K562 (cell line): ENCODE measurements at regions not wholly inside any gene's neighbourhood (a gene's known extent, or its start where the extent isn't known, plus 50 kb on each side); places are given as distances from the start of the nearest gene placed in this dataset.

Experiments used
- ATAC-seq: fragments of 200-7000 bp; cut with Tn5 transposase; 3 replicates; pipeline ENCODE4 v1.9.1; 2020; ENCODE audit warnings: moderate library complexity
- BruUV-seq: library from RNA; stranded (reverse); fragments of 400-500 nt; replicated peaks from 2 replicates; lab custom pipeline; 2021; lab: Mats Ljungman, UMichigan
- CTCF ChIA-PET: fragments of 300-600 bp; formaldehyde crosslinking; extraction: SDS; loops from one replicate; lab custom pipeline; 2021; ENCODE audit warnings: low intra/inter-chr PET ratio; lab: Yijun Ruan, JAX
- POLR2A ChIA-PET: fragments of 300-600, 350-650 bp; sonication (Branson Sonifier 250); formaldehyde crosslinking; extraction: SDS; loops from one replicate; lab custom pipeline; 2021; ENCODE audit warnings: antibody characterized with exemption, inconsistent platforms; lab: Yijun Ruan, JAX
- DNase-seq, 4 experiments: peaks; one replicate each; pipeline versions ENCODE4 v3.0.0 to v3.0.0-alpha.2; 2011 to 2018; ENCODE audit warnings: low spot score in 3 of 4, mixed read lengths in 3 of 4; ENCODE audit errors: extremely low read depth in 1 of 4
- FAIRE-seq: peaks from 2 replicates; lab custom pipeline; 2011; peaks lifted over from hg19 to GRCh38; lab: Jason Lieb, UNC
- H2AFZ ChIP-seq: 2 replicates; pipeline ENCODE4 v1.6.0; 2011; ENCODE audit warnings: low read depth, low read length, control low read depth, inconsistent platforms
- H3K27ac ChIP-seq: fragments of 200-600 bp; 3 replicates; pipeline ENCODE4 v1.8.0; 2011; ENCODE audit warnings: low read depth, mild to moderate bottlenecking, control low read depth, inconsistent platforms, low read length, moderate library complexity, mixed read lengths; ENCODE audit errors: extremely low read depth
- H3K27me3 ChIP-seq, 2 experiments: fragments of 300-600 bp in 1 of 2; 2 replicates in 1 of 2; 3 replicates in 1 of 2; pipeline versions ENCODE4 v1.6.0 to v1.8.0; 2011; ENCODE audit warnings: inconsistent platforms in 2 of 2, low read length in 2 of 2, mild to moderate bottlenecking in 1 of 2, mixed read lengths in 1 of 2, moderate library complexity in 1 of 2; ENCODE audit not compliant: control insufficient read depth in 2 of 2, insufficient read depth in 2 of 2
- H3K36me3 ChIP-seq: fragments of 300-600 bp; 3 replicates; pipeline ENCODE4 v1.8.0; 2011; ENCODE audit warnings: mild to moderate bottlenecking, low read length, inconsistent platforms; ENCODE audit not compliant: control insufficient read depth, insufficient read depth
- H3K4me1 ChIP-seq, 2 experiments: fragments of 200-600 bp in 1 of 2; replicated peaks in 1 of 2; 2 replicates in 1 of 2; 3 replicates in 1 of 2; pipeline versions ENCODE4 v1.5.1 to v1.8.0; 2011; ENCODE audit warnings: inconsistent platforms in 2 of 2, low read length in 2 of 2, mild to moderate bottlenecking in 1 of 2, mixed read lengths in 1 of 2, moderate library complexity in 1 of 2; ENCODE audit not compliant: control insufficient read depth in 2 of 2, insufficient read depth in 2 of 2
- H3K4me2 ChIP-seq: 2 replicates; pipeline ENCODE4 v1.6.1; 2011; ENCODE audit warnings: low read length, control low read depth, inconsistent platforms, mixed read lengths; ENCODE audit not compliant: insufficient read depth
- H3K4me3 ChIP-seq: fragments of 200-600 bp; sonication (generic), shearing (Covaris generic); 2 replicates; pipeline ENCODE4 v1.5.1; 2016; ENCODE audit warnings: control low read depth, inconsistent platforms
- H3K79me2 ChIP-seq: fragments of 200-600 bp; 3 replicates; pipeline ENCODE4 v1.8.0; 2011; ENCODE audit warnings: low read length, inconsistent platforms; ENCODE audit not compliant: control insufficient read depth, insufficient read depth
- H3K9ac ChIP-seq, 2 experiments: 2 replicates each; pipeline versions ENCODE4 v1.6.0 to v1.6.1; 2011; ENCODE audit warnings: low read depth in 2 of 2, low read length in 2 of 2, control low read depth in 1 of 2, inconsistent platforms in 1 of 2, mild to moderate bottlenecking in 1 of 2, mixed read lengths in 1 of 2; ENCODE audit not compliant: insufficient read depth in 1 of 2
- H3K9me1 ChIP-seq: one replicate; pipeline ENCODE4 v1.6.0; 2011; ENCODE audit warnings: inconsistent platforms, mild to moderate bottlenecking, low read length, moderate library complexity; ENCODE audit not compliant: control insufficient read depth, insufficient read depth
- H3K9me3 ChIP-seq: replicated peaks from 2 replicates; pipeline ENCODE4 v1.5.1; 2011; ENCODE audit warnings: low read depth, low read length, inconsistent platforms; ENCODE audit not compliant: control insufficient read depth, insufficient read depth
- H4K20me1 ChIP-seq: replicated peaks from 2 replicates; pipeline ENCODE4 v1.6.1; 2011; ENCODE audit warnings: low read length, inconsistent platforms, mixed read lengths; ENCODE audit not compliant: control insufficient read depth, insufficient read depth
- SP2 ChIP-seq: IDR thresholded peaks from 2 replicates; pipeline ENCODE4 v1.6.1; 2011; ENCODE audit warnings: mild to moderate bottlenecking, low read depth, low read length, moderate library complexity; ENCODE audit not compliant: poor library complexity, severe bottlenecking; ENCODE audit errors: extremely low read depth
- SREBF2 ChIP-seq: sonication (generic); formaldehyde crosslinking; IDR thresholded peaks from 2 replicates; pipeline ENCODE4 v1.4.0; 2020; ENCODE audit warnings: mild to moderate bottlenecking, missing genetic modification reagents
- YY1 ChIP-seq, 3 experiments: IDR thresholded peaks; 2 replicates each; pipeline ENCODE4 v1.6.1; 2011; ENCODE audit warnings: low read length in 2 of 3, mild to moderate bottlenecking in 2 of 3, moderate library complexity in 2 of 3, borderline replicate concordance in 1 of 3, control low read depth in 1 of 3, low read depth in 1 of 3; ENCODE audit not compliant: insufficient read depth in 3 of 3, insufficient replicate concordance in 2 of 3, control insufficient read depth in 1 of 3, insufficient read length in 1 of 3; ENCODE audit errors: extremely low read depth in 1 of 3
- ZNF316 ChIP-seq: fragments of 450-650 bp; IDR thresholded peaks from 2 replicates; pipeline ENCODE4 v1.6.1; 2016
- ZNF41 ChIP-seq: fragments of 250-450 bp; sonication (Bioruptor Pico); conservative IDR thresholded peaks from 2 replicates; pipeline ENCODE4 v1.4.0; 2020; ENCODE audit warnings: mild to moderate bottlenecking
- ZNF586 ChIP-seq: fragments of 450-650 bp; formaldehyde crosslinking; conservative IDR thresholded peaks from 2 replicates; pipeline ENCODE4 v1.4.0; 2020; ENCODE audit warnings: mild to moderate bottlenecking, moderate library complexity
- ZNF639 ChIP-seq, 2 experiments: fragments of 200-800 bp in 1 of 2; sonication (Bioruptor generic) in 1 of 2; sonication (generic) in 1 of 2; formaldehyde crosslinking in 1 of 2; IDR thresholded peaks in 1 of 2; conservative IDR thresholded peaks in 1 of 2; 2 replicates each; pipeline versions ENCODE4 v1.5.0 to v1.6.1; 2016 to 2020; ENCODE audit warnings: missing compliant biosample characterization in 1 of 2, missing genetic modification characterization in 1 of 2, missing genetic modification reagents in 1 of 2
- ZNF699 ChIP-seq: fragments of 250-450 bp; sonication (Bioruptor Pico); IDR thresholded peaks from 2 replicates; pipeline ENCODE4 v1.8.0; 2021; ENCODE audit warnings: mild to moderate bottlenecking, moderate library complexity; ENCODE audit not compliant: insufficient replicate concordance
- WGBS: fragments of 100-300 bp; shearing (Covaris generic); methylation state at CpG from one replicate; pipeline ENCODE4 v1.1.6; 2016; ENCODE audit warnings: low coverage, mixed read lengths; ENCODE audit not compliant: insufficient coverage; ENCODE audit errors: missing lambda C conversion rate; 5-methylcytosine and 5-hydroxymethylcytosine counted together
- in situ Hi-C: fragments of 300-500 bp; cut with MboI; formaldehyde crosslinking; loops from 4 replicates; pipeline ENCODE4 v1.15.0; 2018; ENCODE audit warnings: inconsistent platforms, mixed read lengths
- intact Hi-C: fragments of 100-400 bp; cut with micrococcal nuclease; formaldehyde crosslinking; loops from 2 replicates; pipeline ENCODE4 v1.14.2; 2022
- TF ChIP-seq, protein P1 (sequence below): fragments of 450-650 bp; IDR thresholded peaks from 2 replicates; pipeline ENCODE4 v1.6.1; 2017; ENCODE audit warnings: antibody characterized with exemption
- TF ChIP-seq, protein P2 (sequence below): sonication (generic); formaldehyde crosslinking; IDR thresholded peaks from 2 replicates; pipeline ENCODE4 v1.8.1; 2022; ENCODE audit warnings: missing genetic modification reagents

- DNase-seq (no peak), ATAC-seq (no peak), FAIRE-seq (no peak)
- Histone ChIP-seq H2AFZ (no peak overlapping the region), H3K9ac (no peak overlapping the region), H3K4me2 (no peak overlapping the region), H3K27me3 (no peaks in the 10 kb centered on the region), H3K36me3 (no peaks in the 10 kb centered on the region), H3K9me1 (no peaks in the 10 kb centered on the region), H3K4me3 (no peak overlapping the region), H4K20me1 (no peaks in the 10 kb centered on the region), H3K79me2 (no peaks in the 10 kb centered on the region), H3K27ac (no peak overlapping the region), H3K9me3 (no peaks in the 10 kb centered on the region; the same call in 1 of the 2 replicates)
- POLR2A ChIA-PET = no interaction called here
- CTCF ChIA-PET = no interaction called here
- intact Hi-C loops = no loop called here
- in situ Hi-C loops = no loop called here
- BruUV-seq = no TSS peak
- no peak for TF ChIP-seq ZNF586 (CRISPR knock-in tag)
- no peak for TF ChIP-seq SP2
- TF ChIP-seq YY1 (IDR thresholded peaks at IDR 0.05; ENCODE audit: borderline replicate concordance in 1 of 3, control insufficient read depth in 1 of 3, extremely low read depth in 1 of 3, insufficient read depth in 3 of 3, insufficient read length in 1 of 3, insufficient replicate concordance in 2 of 3, low read depth in 1 of 3, low read length in 2 of 3) = no peak
- peak; percentile 29; the same call in 1 of the 2 replicates for TF ChIP-seq ZNF316
- TF ChIP-seq, all 486 proteins: peak for 1
- no peaks in the 10 kb centered on the region for H3K4me1 ChIP-seq
Observed at GRCh38 chr12:90337018-90337417, 618.0 kb downstream of the CCER1 start.

GRCh38 chr12:90335566-90335965 lies 619.4 kb downstream of the CCER1 start:
- Histone ChIP-seq H3K27ac (no peak overlapping the region), H3K9me3 (no peaks in the 10 kb centered on the region; the same call in 1 of the 2 replicates), H4K20me1 (no peaks in the 10 kb centered on the region), H3K9ac (no peak overlapping the region), H3K4me2 (no peak overlapping the region), H3K36me3 (no peaks in the 10 kb centered on the region), H2AFZ (no peak overlapping the region), H3K27me3 (no peaks in the 10 kb centered on the region), H3K4me3 (no peak overlapping the region), H3K9me1 (no peaks in the 10 kb centered on the region), H3K4me1 (no peaks in the 10 kb centered on the region), H3K79me2 (no peaks in the 10 kb centered on the region)
- ChIA-PET POLR2A (no interaction called here), CTCF (no interaction called here)
- ATAC-seq = no peak
- in situ Hi-C loops (no loop called here), intact Hi-C loops (no loop called here)
- DNase-seq = no peak
- 0% methylated on average over 1 of the region's 1 CpG for WGBS
- BruUV-seq = no TSS peak
- FAIRE-seq = no peak
- no peak for TF ChIP-seq ZNF639 (CRISPR knock-in tag; conservative IDR thresholded peaks at IDR 0.05 in 1 of 2, IDR thresholded peaks at IDR 0.05 in 1 of 2)
- no peak for TF ChIP-seq ZNF41
- no peak for TF ChIP-seq ZNF699 (CRISPR knock-in tag)
- TF ChIP-seq, protein P1, sequence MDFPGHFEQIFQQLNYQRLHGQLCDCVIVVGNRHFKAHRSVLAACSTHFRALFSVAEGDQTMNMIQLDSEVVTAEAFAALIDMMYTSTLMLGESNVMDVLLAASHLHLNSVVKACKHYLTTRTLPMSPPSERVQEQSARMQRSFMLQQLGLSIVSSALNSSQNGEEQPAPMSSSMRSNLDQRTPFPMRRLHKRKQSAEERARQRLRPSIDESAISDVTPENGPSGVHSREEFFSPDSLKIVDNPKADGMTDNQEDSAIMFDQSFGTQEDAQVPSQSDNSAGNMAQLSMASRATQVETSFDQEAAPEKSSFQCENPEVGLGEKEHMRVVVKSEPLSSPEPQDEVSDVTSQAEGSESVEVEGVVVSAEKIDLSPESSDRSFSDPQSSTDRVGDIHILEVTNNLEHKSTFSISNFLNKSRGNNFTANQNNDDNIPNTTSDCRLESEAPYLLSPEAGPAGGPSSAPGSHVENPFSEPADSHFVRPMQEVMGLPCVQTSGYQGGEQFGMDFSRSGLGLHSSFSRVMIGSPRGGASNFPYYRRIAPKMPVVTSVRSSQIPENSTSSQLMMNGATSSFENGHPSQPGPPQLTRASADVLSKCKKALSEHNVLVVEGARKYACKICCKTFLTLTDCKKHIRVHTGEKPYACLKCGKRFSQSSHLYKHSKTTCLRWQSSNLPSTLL = no peak
- TF ChIP-seq, protein P2, sequence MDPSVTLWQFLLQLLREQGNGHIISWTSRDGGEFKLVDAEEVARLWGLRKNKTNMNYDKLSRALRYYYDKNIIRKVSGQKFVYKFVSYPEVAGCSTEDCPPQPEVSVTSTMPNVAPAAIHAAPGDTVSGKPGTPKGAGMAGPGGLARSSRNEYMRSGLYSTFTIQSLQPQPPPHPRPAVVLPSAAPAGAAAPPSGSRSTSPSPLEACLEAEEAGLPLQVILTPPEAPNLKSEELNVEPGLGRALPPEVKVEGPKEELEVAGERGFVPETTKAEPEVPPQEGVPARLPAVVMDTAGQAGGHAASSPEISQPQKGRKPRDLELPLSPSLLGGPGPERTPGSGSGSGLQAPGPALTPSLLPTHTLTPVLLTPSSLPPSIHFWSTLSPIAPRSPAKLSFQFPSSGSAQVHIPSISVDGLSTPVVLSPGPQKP (CRISPR knock-in tag) = no peak
- no peak for TF ChIP-seq SREBF2 (CRISPR knock-in tag)
